SK-N-SH (cell line): ENCODE measurements at regions not wholly inside any gene's neighbourhood (a gene's known extent, or its start where the extent isn't known, plus 50 kb on each side); places are given as distances from the start of the nearest gene placed in this dataset.

ENCODE experiments used
- CTCF ChIA-PET: fragments of 300-600, 350-600 bp; formaldehyde crosslinking; extraction: SDS; loops from one replicate; lab custom pipeline; 2021; lab: Yijun Ruan, JAX
- POLR2A ChIA-PET: fragments of 350-600 bp; sonication (Branson Sonifier 250); formaldehyde crosslinking; extraction: SDS; loops from one replicate; lab custom pipeline; 2020; ENCODE audit warnings: antibody characterized with exemption, inconsistent platforms; lab: Yijun Ruan, JAX
- DNase-seq: peaks from one replicate; pipeline ENCODE4 v3.0.0; 2012
- H2AFZ ChIP-seq: fragments of 200-600 bp; sonication (generic); 2 replicates; pipeline ENCODE4 v1.8.1; 2016; ENCODE audit warnings: antibody characterized with exemption, mild to moderate bottlenecking, low read depth
- H3F3A ChIP-seq: fragments of 200-600 bp; sonication (generic); replicated peaks from 2 replicates; pipeline ENCODE3; 2016; ENCODE audit warnings: antibody characterized with exemption, mild to moderate bottlenecking; ENCODE audit not compliant: insufficient read depth
- H3K27ac ChIP-seq, 2 experiments: fragments of 200-500 bp in 1 of 2; fragments of 200-600 bp in 1 of 2; sonication (Bioruptor generic) in 1 of 2; sonication (generic), shearing (Covaris generic) in 1 of 2; 2 replicates each; pipeline versions ENCODE4 v1.5.1 to v1.6.1; 2014 to 2016; ENCODE audit warnings: low read depth in 2 of 2, inconsistent platforms in 1 of 2, low read length in 1 of 2, mild to moderate bottlenecking in 1 of 2, mixed read lengths in 1 of 2
- H3K27me3 ChIP-seq: fragments of 200-600 bp; sonication (generic), shearing (Covaris generic); 2 replicates; pipeline ENCODE4 v1.6.1; 2016; ENCODE audit warnings: mixed run types; ENCODE audit not compliant: insufficient read depth
- H3K36me3 ChIP-seq, 2 experiments: fragments of 200-500 bp in 1 of 2; fragments of 200-600 bp in 1 of 2; sonication (Bioruptor generic) in 1 of 2; sonication (generic) in 1 of 2; replicated peaks in 1 of 2; 2 replicates each; pipeline versions ENCODE3 to v1.5.1; 2014 to 2016; ENCODE audit warnings: low read length in 1 of 2, mild to moderate bottlenecking in 1 of 2; ENCODE audit not compliant: insufficient read depth in 2 of 2, control insufficient read depth in 1 of 2
- H3K4me1 ChIP-seq, 2 experiments: fragments of 200-500 bp in 1 of 2; fragments of 200-600 bp in 1 of 2; sonication (Bioruptor generic) in 1 of 2; sonication (generic), shearing (Covaris generic) in 1 of 2; 2 replicates each; pipeline versions ENCODE4 v1.5.1 to v1.6.1; 2014 to 2016; ENCODE audit warnings: low read depth in 1 of 2, low read length in 1 of 2, mixed run types in 1 of 2; ENCODE audit not compliant: insufficient read depth in 2 of 2, control insufficient read depth in 1 of 2
- H3K4me2 ChIP-seq: fragments of 200-600 bp; sonication (generic), shearing (Covaris generic); 2 replicates; pipeline ENCODE4 v1.6.1; 2017; ENCODE audit warnings: mixed run types
- H3K4me3 ChIP-seq, 2 experiments: fragments of 200-500 bp in 1 of 2; fragments of 200-600 bp in 1 of 2; sonication (Bioruptor generic) in 1 of 2; sonication (generic), shearing (Covaris generic) in 1 of 2; 2 replicates each; pipeline versions ENCODE4 v1.5.1 to v1.8.1; 2014 to 2016; ENCODE audit warnings: low read depth in 2 of 2, inconsistent platforms in 1 of 2, low read length in 1 of 2, mild to moderate bottlenecking in 1 of 2, mixed read lengths in 1 of 2, moderate library complexity in 1 of 2
- H3K79me2 ChIP-seq: fragments of 200-600 bp; sonication (generic); 2 replicates; pipeline ENCODE4 v1.8.1; 2017; ENCODE audit warnings: mild to moderate bottlenecking; ENCODE audit not compliant: insufficient read depth
- H3K9ac ChIP-seq: fragments of 200-600 bp; sonication (generic); 2 replicates; pipeline ENCODE4 v1.6.1; 2017; ENCODE audit warnings: mixed run types
- H3K9me2 ChIP-seq: fragments of 200-600 bp; sonication (generic); 2 replicates; pipeline ENCODE4 v1.6.1; 2017; ENCODE audit warnings: mixed run types
- H3K9me3 ChIP-seq: fragments of 200-600 bp; sonication (generic); 2 replicates; pipeline ENCODE4 v1.6.1; 2017; ENCODE audit warnings: mixed run types, mild to moderate bottlenecking, moderate library complexity
- H4K20me1 ChIP-seq: fragments of 200-600 bp; sonication (generic); 2 replicates; pipeline ENCODE4 v1.6.1; 2017; ENCODE audit warnings: mild to moderate bottlenecking, mixed run types; ENCODE audit not compliant: insufficient read depth
- FOXJ3 ChIP-seq: sonication (generic); formaldehyde crosslinking; IDR thresholded peaks from 2 replicates; pipeline ENCODE4 v1.5.1; 2020; ENCODE audit warnings: mild to moderate bottlenecking, missing genetic modification reagents
- FOXM1 ChIP-seq: IDR thresholded peaks from 2 replicates; pipeline ENCODE4 v1.4.0; 2012; ENCODE audit warnings: low read depth, mild to moderate bottlenecking
- GABPA ChIP-seq: IDR thresholded peaks from 2 replicates; pipeline ENCODE4 v1.4.0; 2012; ENCODE audit warnings: low read depth, mild to moderate bottlenecking
- NFIC ChIP-seq: IDR thresholded peaks from 2 replicates; pipeline ENCODE4 v1.4.0; 2012; ENCODE audit warnings: borderline replicate concordance
- POLR2AphosphoS5 ChIP-seq: IDR thresholded peaks from 2 replicates; pipeline ENCODE4 v1.6.1; 2012; ENCODE audit warnings: low read depth, low read length
- RAD21 ChIP-seq: IDR thresholded peaks from 2 replicates; pipeline ENCODE4 v1.6.1; 2012; ENCODE audit warnings: mild to moderate bottlenecking, low read length
- RCOR1 ChIP-seq: fragments of 150-350 bp; IDR thresholded peaks from 2 replicates; pipeline ENCODE4 v1.6.1; 2017; ENCODE audit warnings: antibody characterized with exemption, low read length
- TAF1 ChIP-seq: IDR thresholded peaks from 2 replicates; pipeline ENCODE4 v1.6.1; 2012; ENCODE audit warnings: low read depth, mild to moderate bottlenecking, low read length, moderate library complexity, borderline replicate concordance
- TEAD4 ChIP-seq: IDR thresholded peaks from 2 replicates; pipeline ENCODE4 v1.4.0; 2012; ENCODE audit warnings: mild to moderate bottlenecking, borderline replicate concordance; ENCODE audit not compliant: insufficient read depth
- WGBS: methylation state at CpG from one replicate; pipeline ENCODE4 v1.1.6; 2017; ENCODE audit warnings: low lambda C conversion rate; 5-methylcytosine and 5-hydroxymethylcytosine counted together
- TF ChIP-seq, protein P1 (sequence below): IDR thresholded peaks from 2 replicates; pipeline ENCODE4; 2012
- TF ChIP-seq, protein P2 (sequence below): fragments of 200-600 bp; sonication (generic); IDR thresholded peaks from 2 replicates; pipeline ENCODE4 v1.6.1; 2017; ENCODE audit warnings: antibody characterized with exemption, mild to moderate bottlenecking, moderate library complexity
- TF ChIP-seq, protein P3 (sequence below): fragments of 150-350 bp; IDR thresholded peaks from 2 replicates; pipeline ENCODE4 v1.6.1; 2017; ENCODE audit warnings: antibody characterized with exemption, low read length, low read depth, borderline replicate concordance

DNA sequence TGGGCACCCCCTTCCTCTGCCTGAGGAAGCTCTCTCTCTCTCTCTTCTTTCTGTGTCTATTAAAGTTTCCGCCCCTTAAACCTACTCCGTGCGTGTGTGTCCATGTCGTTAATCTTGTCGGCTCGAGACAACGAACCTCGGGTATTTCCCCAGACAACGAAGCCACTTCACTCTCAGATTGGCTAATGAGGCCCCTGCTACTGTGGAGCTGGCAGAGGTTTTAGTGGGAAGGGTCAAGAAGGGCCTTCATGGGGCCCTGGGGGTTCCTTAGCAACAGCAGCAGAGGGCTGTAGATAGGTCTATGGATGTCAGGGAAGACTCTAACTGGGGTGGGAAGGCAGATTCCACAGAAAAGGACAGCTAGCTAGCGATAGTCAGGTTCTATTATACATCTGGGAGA is 239.8 kb upstream of the RAB4A start:
- CTCF ChIA-PET: no interaction called here
- no peaks in the 10 kb centered on the region for H3K36me3 ChIP-seq
- DNase-seq: no peak
- peaks cover 10 to 14% of the 10 kb centered on the region in 2 experiments; a peak in 2 of 4 replicates for H3K4me1 ChIP-seq
- H3K4me2 ChIP-seq: no peak overlapping the region
- H2AFZ ChIP-seq: no peak overlapping the region
- no peaks in the 10 kb centered on the region for H3K79me2 ChIP-seq
- H3K9me3 ChIP-seq: no peaks in the 10 kb centered on the region
- H3K27me3 ChIP-seq: no peaks in the 10 kb centered on the region
- no peaks in the 10 kb centered on the region for H4K20me1 ChIP-seq
- no peak overlapping the region for H3K27ac ChIP-seq
- no peaks in the 10 kb centered on the region for H3K9me2 ChIP-seq
- TF ChIP-seq TAF1 (no peak), NFIC (no peak), FOXJ3 (no peak), RCOR1 (no peak), POLR2AphosphoS5 (no peak), TEAD4 (no peak), RAD21 (no peak), GABPA (no peak)
- TF ChIP-seq, protein P1, sequence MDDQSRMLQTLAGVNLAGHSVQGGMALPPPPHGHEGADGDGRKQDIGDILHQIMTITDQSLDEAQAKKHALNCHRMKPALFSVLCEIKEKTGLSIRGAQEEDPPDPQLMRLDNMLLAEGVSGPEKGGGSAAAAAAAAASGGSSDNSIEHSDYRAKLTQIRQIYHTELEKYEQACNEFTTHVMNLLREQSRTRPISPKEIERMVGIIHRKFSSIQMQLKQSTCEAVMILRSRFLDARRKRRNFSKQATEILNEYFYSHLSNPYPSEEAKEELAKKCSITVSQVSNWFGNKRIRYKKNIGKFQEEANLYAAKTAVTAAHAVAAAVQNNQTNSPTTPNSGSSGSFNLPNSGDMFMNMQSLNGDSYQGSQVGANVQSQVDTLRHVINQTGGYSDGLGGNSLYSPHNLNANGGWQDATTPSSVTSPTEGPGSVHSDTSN: no peak
- TF ChIP-seq, protein P2, sequence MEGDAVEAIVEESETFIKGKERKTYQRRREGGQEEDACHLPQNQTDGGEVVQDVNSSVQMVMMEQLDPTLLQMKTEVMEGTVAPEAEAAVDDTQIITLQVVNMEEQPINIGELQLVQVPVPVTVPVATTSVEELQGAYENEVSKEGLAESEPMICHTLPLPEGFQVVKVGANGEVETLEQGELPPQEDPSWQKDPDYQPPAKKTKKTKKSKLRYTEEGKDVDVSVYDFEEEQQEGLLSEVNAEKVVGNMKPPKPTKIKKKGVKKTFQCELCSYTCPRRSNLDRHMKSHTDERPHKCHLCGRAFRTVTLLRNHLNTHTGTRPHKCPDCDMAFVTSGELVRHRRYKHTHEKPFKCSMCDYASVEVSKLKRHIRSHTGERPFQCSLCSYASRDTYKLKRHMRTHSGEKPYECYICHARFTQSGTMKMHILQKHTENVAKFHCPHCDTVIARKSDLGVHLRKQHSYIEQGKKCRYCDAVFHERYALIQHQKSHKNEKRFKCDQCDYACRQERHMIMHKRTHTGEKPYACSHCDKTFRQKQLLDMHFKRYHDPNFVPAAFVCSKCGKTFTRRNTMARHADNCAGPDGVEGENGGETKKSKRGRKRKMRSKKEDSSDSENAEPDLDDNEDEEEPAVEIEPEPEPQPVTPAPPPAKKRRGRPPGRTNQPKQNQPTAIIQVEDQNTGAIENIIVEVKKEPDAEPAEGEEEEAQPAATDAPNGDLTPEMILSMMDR: no peak
- TF ChIP-seq, protein P3, sequence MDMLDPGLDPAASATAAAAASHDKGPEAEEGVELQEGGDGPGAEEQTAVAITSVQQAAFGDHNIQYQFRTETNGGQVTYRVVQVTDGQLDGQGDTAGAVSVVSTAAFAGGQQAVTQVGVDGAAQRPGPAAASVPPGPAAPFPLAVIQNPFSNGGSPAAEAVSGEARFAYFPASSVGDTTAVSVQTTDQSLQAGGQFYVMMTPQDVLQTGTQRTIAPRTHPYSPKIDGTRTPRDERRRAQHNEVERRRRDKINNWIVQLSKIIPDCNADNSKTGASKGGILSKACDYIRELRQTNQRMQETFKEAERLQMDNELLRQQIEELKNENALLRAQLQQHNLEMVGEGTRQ: no peak
- H3K9ac ChIP-seq: no peak overlapping the region
- no peaks in the 10 kb centered on the region for H3F3A ChIP-seq
- H3K4me3 ChIP-seq: no peak overlapping the region
- WGBS: 91% methylated on average over 10 of the region's 10 CpGs
- POLR2A ChIA-PET: no interaction called here

DNA sequence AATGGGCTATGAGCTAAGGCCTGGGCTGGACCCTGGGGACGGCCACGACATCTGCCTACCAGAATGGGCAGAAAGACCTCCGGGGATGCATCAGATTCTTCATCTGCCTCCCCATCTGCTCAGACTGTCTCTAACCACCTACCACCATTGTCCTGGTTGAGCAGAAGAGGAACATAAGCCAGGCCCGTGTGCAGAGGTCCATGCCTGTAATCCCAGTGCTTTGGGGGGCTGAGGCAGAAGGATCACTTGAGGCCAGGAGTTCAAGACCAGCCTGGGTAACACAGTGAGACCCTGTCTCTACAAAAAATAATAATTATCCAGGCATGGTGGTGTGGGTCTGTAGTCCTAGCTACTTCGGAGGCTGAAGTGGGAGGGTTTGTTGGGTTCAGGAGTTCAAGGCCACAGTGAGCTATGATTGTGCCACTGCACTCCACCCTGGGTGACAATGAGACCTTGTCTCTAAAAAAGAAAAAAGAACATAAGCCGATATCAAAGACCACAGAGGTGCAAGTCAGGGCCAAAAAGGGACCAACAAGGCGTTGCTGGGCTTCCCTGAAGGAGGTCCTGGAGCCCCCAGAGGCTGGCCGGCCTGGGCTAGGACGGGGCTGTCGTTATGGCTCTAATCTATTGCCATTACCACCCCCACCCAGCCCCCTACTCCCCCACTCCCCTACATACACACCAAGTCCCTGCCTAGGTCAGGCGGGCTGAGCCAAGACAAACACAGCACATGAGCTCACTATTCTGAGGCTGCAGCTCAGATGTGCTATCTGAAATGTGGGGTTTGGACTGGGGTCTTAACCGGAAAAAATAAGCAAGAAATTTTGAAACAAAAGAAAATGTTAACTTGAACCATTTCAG is 239.2 kb upstream of the RAB4A start:
- H3K9me2 ChIP-seq: no peaks in the 10 kb centered on the region
- ChIA-PET CTCF (interaction anchor here (1.0 to 1.5 kb wide), 2 partner anchors 12 to 125 kb away, joined by 3 read pairs; no protein-coding TSS in a partner anchor), POLR2A (no interaction called here)
- H3K79me2 ChIP-seq: no peaks in the 10 kb centered on the region
- H3K4me2 ChIP-seq: 0 out of 2 replicates have a peak overlapping the region, but pooled peaks have one; percentile 17
- no peak for DNase-seq
- H3K9me3 ChIP-seq: no peaks in the 10 kb centered on the region
- TF ChIP-seq FOXM1 (no peak), TEAD4 (no peak)
- TF ChIP-seq, protein P2: no peak
- TF ChIP-seq, protein P3: no peak
- H4K20me1 ChIP-seq: no peaks in the 10 kb centered on the region
- H3K4me1 ChIP-seq: peaks cover 10 to 14% of the 10 kb centered on the region in 2 experiments; a peak in 2 of 4 replicates
- WGBS: 83% methylated on average over 12 of the region's 12 CpGs
- H3K27ac ChIP-seq: no peak overlapping the region
- no peaks in the 10 kb centered on the region for H3K36me3 ChIP-seq
- peak overlapping the region; percentile 38; the same call in 1 of the 2 replicates for H2AFZ ChIP-seq
- H3K27me3 ChIP-seq: no peaks in the 10 kb centered on the region
- no peak overlapping the region for H3K4me3 ChIP-seq
- no peaks in the 10 kb centered on the region for H3F3A ChIP-seq
- H3K9ac ChIP-seq: no peak overlapping the region
